ENCODE measurements at regions not wholly inside any gene's neighbourhood (a gene's known extent, or its start where the extent isn't known, plus 50 kb on each side); places are given as distances from the start of the nearest gene placed in this dataset.

DNA sequence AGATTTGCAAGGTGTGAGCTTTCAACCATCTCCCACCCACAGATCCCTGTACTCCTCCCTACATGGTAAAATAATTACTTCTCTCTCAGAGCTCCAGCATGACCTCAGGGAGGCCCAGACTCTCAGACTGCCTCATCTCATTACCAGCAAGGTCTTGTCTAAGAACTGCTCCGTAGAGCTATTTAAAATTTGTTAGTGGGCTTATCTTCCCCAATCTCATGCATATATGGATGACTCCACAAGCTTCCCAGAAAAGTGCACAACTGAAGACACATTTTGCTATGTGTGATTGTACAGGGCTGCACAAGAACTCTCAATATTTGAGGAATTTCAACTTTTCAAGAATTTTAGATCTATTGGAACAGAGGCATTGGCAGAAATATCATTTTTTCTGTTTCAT, 230.3 kb downstream of the CSNK2A3 start:
- Histone ChIP-seq H4K20me1 (ENCODE audit: control insufficient read depth, insufficient read depth) (no peaks in the 10 kb centered on the region), H2AFZ (ENCODE audit: control insufficient read depth, low read depth, low read length) (no peak overlapping the region), H3K4me1 (ENCODE audit: control insufficient read depth, insufficient read depth, low read length) (no peaks in the 10 kb centered on the region), H3K36me3 (ENCODE audit: control insufficient read depth in 2 of 2, insufficient read depth in 2 of 2, low read length in 1 of 2) (no peaks in the 10 kb centered on the region), H3K79me2 (ENCODE audit: control insufficient read depth, insufficient read depth, low read length) (no peaks in the 10 kb centered on the region), H3K4me2 (ENCODE audit: control insufficient read depth, insufficient read depth) (no peak overlapping the region), H3K9ac (ENCODE audit: control insufficient read depth, insufficient read depth, low read length) (no peak overlapping the region), H3K4me3 (no peak overlapping the region), H3K9me3 (replicated peaks; ENCODE audit: control insufficient read depth, insufficient read depth, low read length) (no peaks in the 10 kb centered on the region), H3K27me3 (replicated peaks in 1 of 2; ENCODE audit: control insufficient read depth in 2 of 2, insufficient read depth in 2 of 2, low read length in 1 of 2) (no peaks in the 10 kb centered on the region; a peak in 3 of 4 replicates), H3K27ac (ENCODE audit: control insufficient read depth, insufficient read depth) (no peak overlapping the region)
- WGBS (ENCODE audit: insufficient coverage, insufficient replicate concordance, low lambda C conversion rate, missing lambda C conversion rate): 3% methylated on average over 1 of the region's 1 CpG
- ChIA-PET SMC1A (ENCODE audit: uncharacterized antibody, unreplicated experiment) (interaction anchor here (0.9 to 1.0 kb wide), 2 partner anchors 26 to 48 kb away, joined by 3 to 4 read pairs; no protein-coding TSS in a partner anchor), RAD21 (ENCODE audit: unreplicated experiment) (no interaction called here), POLR2A (interaction anchor here (1.4 kb wide), 1 partner anchor 18 kb away, joined by 4 read pairs; no protein-coding TSS in a partner anchor), CTCF (no interaction called here)
- ATAC-seq (no peak), FAIRE-seq (no peak), DNase-seq (ENCODE audit: low read depth, low spot score) (no peak)
- in situ Hi-C loops (cut with MboI): no loop called here
- TF ChIP-seq POLR2A (IDR thresholded peaks at IDR 0.05; ENCODE audit: low read depth, low read length): no peak
- no peak for TF ChIP-seq RUNX3 (IDR thresholded peaks at IDR 0.05; ENCODE audit: low read length)
- no peak for TF ChIP-seq BACH1 (IDR thresholded peaks at IDR 0.05; ENCODE audit: borderline replicate concordance)
- TF ChIP-seq ATF7 (IDR thresholded peaks at IDR 0.05; ENCODE audit: low read depth): no peak
- no peak for TF ChIP-seq RELA (IDR thresholded peaks at IDR 0.05; ENCODE audit: borderline replicate concordance, partially characterized antibody)
- TF ChIP-seq, protein P1, sequence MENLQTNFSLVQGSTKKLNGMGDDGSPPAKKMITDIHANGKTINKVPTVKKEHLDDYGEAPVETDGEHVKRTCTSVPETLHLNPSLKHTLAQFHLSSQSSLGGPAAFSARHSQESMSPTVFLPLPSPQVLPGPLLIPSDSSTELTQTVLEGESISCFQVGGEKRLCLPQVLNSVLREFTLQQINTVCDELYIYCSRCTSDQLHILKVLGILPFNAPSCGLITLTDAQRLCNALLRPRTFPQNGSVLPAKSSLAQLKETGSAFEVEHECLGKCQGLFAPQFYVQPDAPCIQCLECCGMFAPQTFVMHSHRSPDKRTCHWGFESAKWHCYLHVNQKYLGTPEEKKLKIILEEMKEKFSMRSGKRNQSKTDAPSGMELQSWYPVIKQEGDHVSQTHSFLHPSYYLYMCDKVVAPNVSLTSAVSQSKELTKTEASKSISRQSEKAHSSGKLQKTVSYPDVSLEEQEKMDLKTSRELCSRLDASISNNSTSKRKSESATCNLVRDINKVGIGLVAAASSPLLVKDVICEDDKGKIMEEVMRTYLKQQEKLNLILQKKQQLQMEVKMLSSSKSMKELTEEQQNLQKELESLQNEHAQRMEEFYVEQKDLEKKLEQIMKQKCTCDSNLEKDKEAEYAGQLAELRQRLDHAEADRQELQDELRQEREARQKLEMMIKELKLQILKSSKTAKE (IDR thresholded peaks at IDR 0.05; ENCODE audit: low read depth, poor library complexity, severe bottlenecking): no peak
- no peak for TF ChIP-seq EGR1 (IDR thresholded peaks at IDR 0.05; ENCODE audit: borderline replicate concordance in 1 of 2, low read depth in 2 of 2, low read length in 2 of 2)
- TF ChIP-seq ZBTB11 (CRISPR knock-in tag; IDR thresholded peaks at IDR 0.05): no peak
- BruUV-seq (replicated peaks): no TSS peak
- intact Hi-C loops (cut with micrococcal nuclease; ENCODE audit: unreplicated experiment): no loop called here
